Effector memory CD8-positive, alpha-beta T cell (primary cell): ENCODE measurements at regions not wholly inside any gene's neighbourhood (a gene's known extent, or its start where the extent isn't known, plus 50 kb on each side); places are given as distances from the start of the nearest gene placed in this dataset.
"Not testable (repeated sequence)": the region's sequence is repeated elsewhere in the genome, so short reads cannot be mapped to it uniquely, and the experiment has no call there.

Source experiments
- ATAC-seq: fragments of 150-1000 bp; cut with Tn5 transposase; replicated peaks from 2 replicates; pipeline ENCODE4 v1.10.0; 2021; ENCODE audit warnings: mild to moderate bottlenecking, moderate library complexity
- DNase-seq, 3 experiments: peaks; one replicate each; pipeline ENCODE4 v3.0.0; 2021
- H3K27ac Mint-ChIP-seq, 2 donors: one replicate each; pipeline ENCODE4 v1.8.0; 2022; ENCODE audit warnings: mild to moderate bottlenecking in 2 of 2, mixed read lengths in 2 of 2, moderate library complexity in 2 of 2
- H3K27me3 Mint-ChIP-seq, 2 donors: one replicate each; pipeline ENCODE4 v1.8.0; 2022; ENCODE audit warnings: mixed read lengths in 2 of 2
- H3K36me3 Mint-ChIP-seq: one replicate; pipeline ENCODE4 v1.8.0; 2022; ENCODE audit warnings: mild to moderate bottlenecking, moderate library complexity, mixed read lengths; ENCODE audit not compliant: insufficient read depth
- H3K4me1 Mint-ChIP-seq, 2 donors: one replicate each; pipeline ENCODE4 v1.8.0; 2022; ENCODE audit warnings: low read depth in 2 of 2, mixed read lengths in 2 of 2
- H3K4me3 Mint-ChIP-seq, 2 donors: one replicate each; pipeline ENCODE4 v1.8.0; 2022; ENCODE audit warnings: mild to moderate bottlenecking in 2 of 2, mixed read lengths in 2 of 2, moderate library complexity in 2 of 2
- H3K9me3 Mint-ChIP-seq, 2 donors: one replicate each; pipeline ENCODE4 v1.8.0; 2022; ENCODE audit warnings: mixed read lengths in 2 of 2

GRCh38 chr7:113030489-113030888 lies 56.1 kb downstream of the GPR85 start:
- H3K36me3 Mint-ChIP-seq = no peaks in the 10 kb centered on the region
- ATAC-seq (no peak), DNase-seq (no peak)
- no peaks in the 10 kb centered on the region for H3K4me1 Mint-ChIP-seq
- peaks cover 12 to 20% of the 10 kb centered on the region in 2 donors for H3K27me3 Mint-ChIP-seq
- no peak overlapping the region for H3K4me3 Mint-ChIP-seq
- H3K9me3 Mint-ChIP-seq = no peaks in the 10 kb centered on the region
- no peak overlapping the region for H3K27ac Mint-ChIP-seq

- DNase-seq (no peak), ATAC-seq (no peak)
- Mint-ChIP-seq H3K4me1 (no peaks in the 10 kb centered on the region), H3K27ac (no peak overlapping the region), H3K4me3 (no peak overlapping the region), H3K27me3 (peaks cover 9 to 16% of the 10 kb centered on the region in 2 donors), H3K9me3 (no peaks in the 10 kb centered on the region), H3K36me3 (no peaks in the 10 kb centered on the region)
Measured at GRCh38 chr7:113026941-113027340, 59.7 kb downstream of the GPR85 start.

GRCh38 chr7:113017144-113017857 lies 69.3 kb downstream of the GPR85 start:
- not testable (repeated sequence) for ATAC-seq, H3K9me3 Mint-ChIP-seq, H3K4me1 Mint-ChIP-seq, H3K4me3 Mint-ChIP-seq, H3K27ac Mint-ChIP-seq, DNase-seq, H3K36me3 Mint-ChIP-seq, H3K27me3 Mint-ChIP-seq

GRCh38 chr7:113015034-113015645 lies 71.5 kb downstream of the GPR85 start:
- DNase-seq = no peak
- H3K27me3 Mint-ChIP-seq = peaks cover 0 to 4% of the 10 kb centered on the region in 2 donors
- H3K36me3 Mint-ChIP-seq = no peaks in the 10 kb centered on the region
- no peak overlapping the region for H3K4me3 Mint-ChIP-seq
- H3K9me3 Mint-ChIP-seq = no peaks in the 10 kb centered on the region
- no peak overlapping the region for H3K27ac Mint-ChIP-seq
- ATAC-seq = no peak
- no peaks in the 10 kb centered on the region for H3K4me1 Mint-ChIP-seq

- no peak overlapping the region for H3K4me3 Mint-ChIP-seq
- H3K27ac Mint-ChIP-seq = no peak overlapping the region
- H3K36me3 Mint-ChIP-seq = no peaks in the 10 kb centered on the region
- H3K27me3 Mint-ChIP-seq = peaks cover 0 to 5% of the 10 kb centered on the region in 2 donors
- H3K4me1 Mint-ChIP-seq = no peaks in the 10 kb centered on the region
- DNase-seq (no peak), ATAC-seq (no peak)
- no peaks in the 10 kb centered on the region for H3K9me3 Mint-ChIP-seq
Measured at GRCh38 chr7:113013761-113014449, 72.7 kb downstream of the GPR85 start.

- H3K27ac Mint-ChIP-seq, H3K4me3 Mint-ChIP-seq, H3K36me3 Mint-ChIP-seq, H3K27me3 Mint-ChIP-seq, DNase-seq, ATAC-seq, H3K9me3 Mint-ChIP-seq, H3K4me1 Mint-ChIP-seq: not testable (repeated sequence)
Measured at GRCh38 chr7:113012862-113013261, 73.8 kb downstream of the GPR85 start.

GRCh38 chr7:113010377-113010776 lies 76.2 kb downstream of the GPR85 start:
- Mint-ChIP-seq H3K4me1 (no peaks in the 10 kb centered on the region), H3K4me3 (no peak overlapping the region), H3K9me3 (peaks cover 0 to 2% of the 10 kb centered on the region in 2 donors), H3K36me3 (no peaks in the 10 kb centered on the region), H3K27me3 (peaks cover 0 to 9% of the 10 kb centered on the region in 2 donors), H3K27ac (no peak overlapping the region)
- DNase-seq (no peak), ATAC-seq (no peak)

- Mint-ChIP-seq H3K27ac (no peak overlapping the region), H3K27me3 (peaks cover 0 to 9% of the 10 kb centered on the region in 2 donors), H3K4me3 (no peak overlapping the region), H3K4me1 (no peaks in the 10 kb centered on the region), H3K9me3 (peaks cover 0 to 4% of the 10 kb centered on the region in 2 donors), H3K36me3 (no peaks in the 10 kb centered on the region)
- DNase-seq (no peak), ATAC-seq (no peak)
Measured at GRCh38 chr7:113008755-113009154, 77.9 kb downstream of the GPR85 start.

- no peak overlapping the region for H3K4me3 Mint-ChIP-seq
- H3K36me3 Mint-ChIP-seq = no peaks in the 10 kb centered on the region
- peaks cover 15 to 18% of the 10 kb centered on the region in 2 donors for H3K27me3 Mint-ChIP-seq
- H3K9me3 Mint-ChIP-seq = peaks cover 0 to 4% of the 10 kb centered on the region in 2 donors
- ATAC-seq (no peak), DNase-seq (no peak)
- no peak overlapping the region for H3K27ac Mint-ChIP-seq
- H3K4me1 Mint-ChIP-seq = no peaks in the 10 kb centered on the region
Measured at GRCh38 chr7:113004726-113005454, 81.7 kb downstream of the GPR85 start.

- H3K27ac Mint-ChIP-seq = no peak overlapping the region
Measured at GRCh38 chr7:113000316-113001020, 86.2 kb downstream of the GPR85 start.

GRCh38 chr7:112997831-112998230 lies 88.8 kb downstream of the GPR85 start:
- ATAC-seq (no peak), DNase-seq (no peak)
- no peaks in the 10 kb centered on the region for H3K36me3 Mint-ChIP-seq
- no peak overlapping the region for H3K27ac Mint-ChIP-seq
- no peak overlapping the region for H3K4me3 Mint-ChIP-seq
- H3K27me3 Mint-ChIP-seq = peaks cover 10 to 16% of the 10 kb centered on the region in 2 donors
- H3K4me1 Mint-ChIP-seq = no peaks in the 10 kb centered on the region
- H3K9me3 Mint-ChIP-seq = no peaks in the 10 kb centered on the region

More at GRCh38 chr7:113000316-113001020, 86.2 kb downstream of the GPR85 start:
- DNase-seq (no peak), ATAC-seq (no peak)
- Mint-ChIP-seq H3K27me3 (peaks cover 13 to 15% of the 10 kb centered on the region in 2 donors), H3K36me3 (no peaks in the 10 kb centered on the region), H3K4me3 (no peak overlapping the region), H3K9me3 (peaks cover 0 to 1% of the 10 kb centered on the region in 2 donors), H3K4me1 (no peaks in the 10 kb centered on the region)

GRCh38 chr7:112996331-112996871 lies 90.2 kb downstream of the GPR85 start:
- peaks cover 5 to 14% of the 10 kb centered on the region in 2 donors for H3K27me3 Mint-ChIP-seq
- H3K27ac Mint-ChIP-seq = no peak overlapping the region
- ATAC-seq (no peak), DNase-seq (no peak)
- no peaks in the 10 kb centered on the region for H3K9me3 Mint-ChIP-seq
- H3K4me1 Mint-ChIP-seq = no peaks in the 10 kb centered on the region
- no peak overlapping the region for H3K4me3 Mint-ChIP-seq
- no peaks in the 10 kb centered on the region for H3K36me3 Mint-ChIP-seq
